ENCODE measurements at regions not wholly inside any gene's neighbourhood (a gene's known extent, or its start where the extent isn't known, plus 50 kb on each side); places are given as distances from the start of the nearest gene placed in this dataset.

- TF ChIP-seq CTCF (conservative IDR thresholded peaks at IDR 0.05), result no peak
- TF ChIP-seq ZFX (IDR thresholded peaks at IDR 0.05), result no peak
- H3K27ac ChIP-seq, result no peak overlapping the region
These were observed 109.2 kb upstream of the CDYL start for GRCh38 chr6:4666886-4667513.

- TF ChIP-seq CTCF (conservative IDR thresholded peaks at IDR 0.05) (no peak), ZFX (IDR thresholded peaks at IDR 0.05) (no peak)
- H3K27ac ChIP-seq, result no peak overlapping the region; the same call in 1 of the 2 replicates
These were observed 110.5 kb upstream of the CDYL start for GRCh38 chr6:4665489-4666417.

GRCh38 chr6:4664911-4665310 lies 111.3 kb upstream of the CDYL start:
- TF ChIP-seq ZFX (IDR thresholded peaks at IDR 0.05) (no peak), CTCF (conservative IDR thresholded peaks at IDR 0.05) (no peak)
- no peak overlapping the region; the same call in 1 of the 2 replicates for H3K27ac ChIP-seq

- H3K27ac ChIP-seq, result no peak overlapping the region
These were observed 112.0 kb upstream of the CDYL start for GRCh38 chr6:4664117-4664626.

GRCh38 chr6:4662886-4663285 lies 113.3 kb upstream of the CDYL start:
- no peak overlapping the region for H3K27ac ChIP-seq
- TF ChIP-seq CTCF (conservative IDR thresholded peaks at IDR 0.05) (no peak), ZFX (IDR thresholded peaks at IDR 0.05) (no peak)

More at GRCh38 chr6:4664117-4664626, 112.0 kb upstream of the CDYL start:
- no peak for TF ChIP-seq CTCF (conservative IDR thresholded peaks at IDR 0.05)
- no peak for TF ChIP-seq ZFX (IDR thresholded peaks at IDR 0.05)

GRCh38 chr6:4661391-4661790 lies 114.8 kb upstream of the CDYL start:
- H3K27ac ChIP-seq, result no peak overlapping the region
- no peak for TF ChIP-seq ZFX (IDR thresholded peaks at IDR 0.05)
- no peak for TF ChIP-seq CTCF (conservative IDR thresholded peaks at IDR 0.05)
